Testis (tissue), 2 donors: ENCODE measurements at regions not wholly inside any gene's neighbourhood (a gene's known extent, or its start where the extent isn't known, plus 50 kb on each side); places are given as distances from the start of the nearest gene placed in this dataset.

Experiments
- POLR2A ChIP-seq: fragments of 450-650 bp; IDR thresholded peaks from one replicate; pipeline ENCODE4 v1.6.1; 2017; ENCODE audit warnings: antibody characterized with exemption, mild to moderate bottlenecking, moderate library complexity
- TF ChIP-seq, protein P1 (sequence below), 3 experiments: fragments of 450-650 bp in 2 of 3; fragments of 200-600 bp in 1 of 3; sonication (generic) in 1 of 3; IDR thresholded peaks; one replicate each; pipeline ENCODE4 v1.5.1; 2016 to 2019; ENCODE audit warnings: antibody characterized with exemption in 3 of 3, mild to moderate bottlenecking in 2 of 3, moderate library complexity in 1 of 3

DNA sequence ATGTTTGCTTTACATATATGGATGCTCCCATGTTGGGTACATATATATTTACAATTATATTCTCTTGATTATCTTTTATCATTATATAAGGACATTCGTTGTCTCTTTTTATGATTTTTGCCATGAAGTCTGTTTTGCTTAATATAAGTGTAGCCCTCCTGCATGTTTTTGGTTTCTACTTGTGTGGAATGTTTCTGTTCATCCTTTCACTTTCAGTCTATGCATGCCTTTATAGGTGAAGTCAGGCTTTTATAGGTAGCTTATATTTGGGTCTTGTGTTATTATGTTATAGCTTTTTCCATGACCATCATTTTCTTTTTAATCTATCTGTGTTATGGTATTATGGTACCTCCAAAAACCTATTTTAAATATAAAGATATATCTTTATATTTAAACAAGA is 612.5 kb upstream of the HS3ST5 start:
- TF ChIP-seq, protein P1, sequence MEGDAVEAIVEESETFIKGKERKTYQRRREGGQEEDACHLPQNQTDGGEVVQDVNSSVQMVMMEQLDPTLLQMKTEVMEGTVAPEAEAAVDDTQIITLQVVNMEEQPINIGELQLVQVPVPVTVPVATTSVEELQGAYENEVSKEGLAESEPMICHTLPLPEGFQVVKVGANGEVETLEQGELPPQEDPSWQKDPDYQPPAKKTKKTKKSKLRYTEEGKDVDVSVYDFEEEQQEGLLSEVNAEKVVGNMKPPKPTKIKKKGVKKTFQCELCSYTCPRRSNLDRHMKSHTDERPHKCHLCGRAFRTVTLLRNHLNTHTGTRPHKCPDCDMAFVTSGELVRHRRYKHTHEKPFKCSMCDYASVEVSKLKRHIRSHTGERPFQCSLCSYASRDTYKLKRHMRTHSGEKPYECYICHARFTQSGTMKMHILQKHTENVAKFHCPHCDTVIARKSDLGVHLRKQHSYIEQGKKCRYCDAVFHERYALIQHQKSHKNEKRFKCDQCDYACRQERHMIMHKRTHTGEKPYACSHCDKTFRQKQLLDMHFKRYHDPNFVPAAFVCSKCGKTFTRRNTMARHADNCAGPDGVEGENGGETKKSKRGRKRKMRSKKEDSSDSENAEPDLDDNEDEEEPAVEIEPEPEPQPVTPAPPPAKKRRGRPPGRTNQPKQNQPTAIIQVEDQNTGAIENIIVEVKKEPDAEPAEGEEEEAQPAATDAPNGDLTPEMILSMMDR (IDR thresholded peaks at IDR 0.05) = no peak
- TF ChIP-seq POLR2A = no peak
